Ecto neural progenitor cell (in vitro differentiated cells): ENCODE measurements at regions not wholly inside any gene's neighbourhood (a gene's known extent, or its start where the extent isn't known, plus 50 kb on each side); places are given as distances from the start of the nearest gene placed in this dataset.

Experiments used
- DNase-seq: peaks from one replicate; pipeline ENCODE4 v3.0.0-alpha.2; 2018; ENCODE audit warnings: low spot score

- no peak for DNase-seq
Observed at GRCh38 chr13:106350208-106350607, 185.3 kb downstream of the EFNB2 start.

GRCh38 chr13:106349080-106349931 is 186.2 kb downstream of the EFNB2 start:
- DNase-seq = peak; percentile 55

GRCh38 chr13:106348075-106348840 is 187.2 kb downstream of the EFNB2 start:
- no peak for DNase-seq

- no peak for DNase-seq
Observed at GRCh38 chr13:106344342-106344741, 191.1 kb downstream of the EFNB2 start.

- no peak for DNase-seq
Observed at GRCh38 chr13:106343836-106344235, 191.6 kb downstream of the EFNB2 start.

GRCh38 chr13:106340249-106340648 is 195.2 kb downstream of the EFNB2 start:
- no peak for DNase-seq

- no peak for DNase-seq
Observed at GRCh38 chr13:106337096-106337850, 198.2 kb downstream of the EFNB2 start.

- no peak for DNase-seq
Observed at GRCh38 chr13:106336668-106337067, 198.8 kb downstream of the EFNB2 start.

- DNase-seq = no peak
Observed at GRCh38 chr13:106332621-106333020, 202.8 kb downstream of the EFNB2 start.

- DNase-seq = no peak
Observed at GRCh38 chr13:106331116-106331515, 204.3 kb downstream of the EFNB2 start.

GRCh38 chr13:106329941-106330340 is 205.5 kb downstream of the EFNB2 start:
- no peak for DNase-seq

GRCh38 chr13:106326751-106327150 is 208.7 kb downstream of the EFNB2 start:
- no peak for DNase-seq

- no peak for DNase-seq
Observed at GRCh38 chr13:106324444-106324843, 211.0 kb downstream of the EFNB2 start.

- DNase-seq = no peak
Observed at GRCh38 chr13:106322628-106323027, 212.8 kb downstream of the EFNB2 start.

GRCh38 chr13:106318941-106319411 is 216.5 kb downstream of the EFNB2 start:
- no peak for DNase-seq

- DNase-seq = no peak
Observed at GRCh38 chr13:106314417-106314816, 221.0 kb downstream of the EFNB2 start.

- no peak for DNase-seq
Observed at GRCh38 chr13:106311004-106311403, 224.5 kb downstream of the EFNB2 start.

- DNase-seq = no peak
Observed at GRCh38 chr13:106310291-106310865, 225.1 kb downstream of the EFNB2 start.

GRCh38 chr13:106306748-106307277 is 228.6 kb downstream of the EFNB2 start:
- no peak for DNase-seq

GRCh38 chr13:106302843-106303242 is 232.6 kb downstream of the EFNB2 start:
- DNase-seq = no peak

GRCh38 chr13:106302011-106302410 is 233.5 kb downstream of the EFNB2 start:
- no peak for DNase-seq

- DNase-seq = no peak
Observed at GRCh38 chr13:106299621-106300020, 235.8 kb downstream of the EFNB2 start.
